ENCODE measurements at regions not wholly inside any gene's neighbourhood (a gene's known extent, or its start where the extent isn't known, plus 50 kb on each side); places are given as distances from the start of the nearest gene placed in this dataset.

DNA sequence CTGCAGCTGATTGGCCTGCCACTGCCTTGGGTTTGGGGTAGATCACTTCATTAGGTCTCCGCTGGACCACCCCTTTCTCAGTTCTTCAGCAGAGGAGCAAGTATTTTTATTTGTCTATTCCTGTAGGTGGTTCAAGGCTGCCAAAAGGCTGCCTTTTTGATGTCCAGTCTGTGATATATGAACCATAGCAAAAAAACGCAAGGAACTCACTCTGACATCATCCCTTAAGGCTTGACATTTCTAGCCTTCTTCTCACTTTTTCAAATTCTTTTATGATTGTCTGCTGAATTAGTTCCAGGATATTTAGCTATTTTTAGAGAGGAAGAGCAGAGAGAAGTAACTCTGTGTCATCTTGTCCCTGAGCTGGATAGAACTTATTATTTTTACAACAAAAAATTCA, 269.2 kb downstream of the BAMBI start:
- intact Hi-C loops (cut with DNase I, micrococcal nuclease) = no loop called here
- no peaks in the 10 kb centered on the region for H3K4me1 Mint-ChIP-seq
- POLR2A ChIA-PET = no interaction called here
- CTCF ChIA-PET = interaction anchor here (1.0 kb wide), 1 partner anchor 25 kb away, joined by 5 read pairs; no protein-coding TSS in a partner anchor
- H3K9me3 Mint-ChIP-seq (ENCODE audit: low read depth) = peaks cover 6% of the 10 kb centered on the region
- ATAC-seq (no peak), DNase-seq (no peak)
- H3K36me3 Mint-ChIP-seq (ENCODE audit: low read depth) = no peaks in the 10 kb centered on the region
- no peak overlapping the region for H3K27ac Mint-ChIP-seq
- peaks cover 14% of the 10 kb centered on the region for H3K27me3 Mint-ChIP-seq
- H3K4me3 Mint-ChIP-seq = no peak overlapping the region

DNA sequence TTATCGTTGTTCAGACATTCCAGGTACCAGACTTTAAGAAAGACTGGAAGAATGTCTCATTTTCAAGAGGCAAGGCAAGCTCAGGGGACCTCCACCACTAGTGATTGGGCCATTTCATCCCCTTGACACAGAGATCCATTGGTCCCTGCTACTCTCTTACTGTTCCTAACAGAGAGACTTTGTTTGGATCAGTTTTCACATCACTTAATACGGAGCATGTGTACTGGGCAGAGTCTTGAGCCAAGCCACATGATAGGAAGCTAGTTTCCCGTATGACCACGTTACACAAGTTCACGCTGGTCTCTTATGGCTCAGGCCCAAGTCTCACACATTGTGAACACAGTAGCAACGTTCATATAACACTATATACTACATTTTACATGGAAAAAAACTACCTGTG, 269.9 kb downstream of the BAMBI start:
- H3K9me3 Mint-ChIP-seq (ENCODE audit: low read depth) = peaks cover 6% of the 10 kb centered on the region
- no peak overlapping the region for H3K27ac Mint-ChIP-seq
- POLR2A ChIA-PET = no interaction called here
- DNase-seq = no peak
- H3K4me3 Mint-ChIP-seq = no peak overlapping the region
- no peak for ATAC-seq
- intact Hi-C loops (cut with DNase I, micrococcal nuclease) = no loop called here
- H3K36me3 Mint-ChIP-seq (ENCODE audit: low read depth) = no peaks in the 10 kb centered on the region
- no peaks in the 10 kb centered on the region for H3K4me1 Mint-ChIP-seq
- CTCF ChIA-PET = interaction anchor here (1.0 kb wide), 1 partner anchor 26 kb away, joined by 5 read pairs; no protein-coding TSS in a partner anchor
- peaks cover 17% of the 10 kb centered on the region for H3K27me3 Mint-ChIP-seq

DNA sequence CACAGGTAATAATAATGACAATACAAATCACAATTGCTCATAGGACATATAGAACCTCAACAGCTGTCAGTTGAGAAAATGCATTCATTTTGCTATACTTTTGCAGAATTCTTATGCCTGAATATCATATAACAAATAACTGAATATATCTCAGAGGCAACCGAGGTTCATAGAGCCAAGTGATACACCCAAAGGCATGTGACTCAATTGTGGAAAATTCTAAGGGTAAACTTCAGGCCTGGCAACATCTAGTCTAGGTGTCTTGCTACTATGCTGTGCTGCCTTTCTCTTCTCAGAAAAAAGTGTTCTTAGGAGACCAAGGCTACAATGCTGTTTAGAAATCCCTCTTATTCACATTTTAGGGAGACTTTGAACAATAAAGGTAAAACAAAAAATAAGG, 270.7 kb downstream of the BAMBI start:
- DNase-seq (no peak), ATAC-seq (no peak)
- Mint-ChIP-seq H3K4me3 (no peak overlapping the region), H3K27me3 (peaks cover 18% of the 10 kb centered on the region), H3K4me1 (no peaks in the 10 kb centered on the region), H3K27ac (no peak overlapping the region), H3K9me3 (ENCODE audit: low read depth) (peaks cover 6% of the 10 kb centered on the region), H3K36me3 (ENCODE audit: low read depth) (no peaks in the 10 kb centered on the region)
- CTCF ChIA-PET = no interaction called here
- POLR2A ChIA-PET = no interaction called here
- intact Hi-C loops (cut with DNase I, micrococcal nuclease) = no loop called here

DNA sequence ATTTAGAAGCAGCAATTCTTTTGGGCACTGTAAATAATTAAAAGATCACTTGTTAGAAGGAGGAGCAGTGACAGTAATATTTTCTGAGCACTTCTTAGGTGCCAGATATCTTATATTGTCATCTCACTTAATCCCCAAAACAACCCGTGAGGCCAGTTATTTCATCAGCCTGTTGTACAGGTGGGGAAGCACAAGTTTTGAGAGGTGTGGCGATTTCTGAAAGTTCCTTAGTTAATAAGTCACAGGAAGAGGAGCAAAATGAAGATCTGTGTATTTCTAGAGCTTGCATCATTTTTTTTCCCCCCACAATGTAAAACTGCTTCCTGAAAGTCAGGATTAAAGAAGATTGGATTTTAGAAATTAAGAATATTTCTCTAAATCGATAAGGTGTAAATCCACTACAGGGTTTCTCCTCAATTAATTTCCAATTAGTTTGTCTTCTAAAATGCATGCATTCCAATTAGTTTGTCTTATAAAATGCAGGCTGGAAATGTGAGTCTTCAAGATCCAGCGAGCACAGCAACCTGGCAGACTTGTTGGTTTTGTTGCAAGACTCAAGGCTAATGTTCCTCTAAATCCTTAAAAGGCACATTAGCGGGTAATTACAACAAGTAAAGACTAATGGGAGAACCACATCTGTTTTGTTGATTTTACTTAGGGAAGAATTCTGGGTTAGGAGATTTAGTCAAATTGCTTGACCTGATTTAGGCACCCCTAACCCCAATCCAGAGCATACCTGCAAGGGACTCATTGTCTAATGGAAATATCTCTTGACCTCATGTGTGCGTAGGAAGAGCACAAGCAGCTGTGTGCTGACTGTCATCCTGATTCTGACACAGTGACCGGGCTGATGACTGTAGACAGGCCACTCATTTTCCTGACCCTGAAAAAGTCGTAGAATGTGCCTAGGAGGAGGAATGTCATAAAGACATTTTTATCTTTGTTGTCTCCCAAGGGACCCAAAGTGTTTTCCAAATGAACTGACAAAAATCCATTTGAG, 272.0 kb downstream of the BAMBI start:
- Mint-ChIP-seq H3K4me1 (no peaks in the 10 kb centered on the region), H3K27ac (no peak overlapping the region), H3K4me3 (no peak overlapping the region), H3K36me3 (ENCODE audit: low read depth) (no peaks in the 10 kb centered on the region), H3K9me3 (ENCODE audit: low read depth) (peaks cover 6% of the 10 kb centered on the region), H3K27me3 (peaks cover 22% of the 10 kb centered on the region)
- ChIA-PET POLR2A (no interaction called here), CTCF (interaction anchor here (1.0 to 1.2 kb wide), 2 partner anchors 40 to 340 kb away, joined by 3 read pairs; partner anchors contain the start of gene LYZL1)
- intact Hi-C loops (cut with DNase I, micrococcal nuclease) = no loop called here
- DNase-seq = no peak
- no peak for ATAC-seq

DNA sequence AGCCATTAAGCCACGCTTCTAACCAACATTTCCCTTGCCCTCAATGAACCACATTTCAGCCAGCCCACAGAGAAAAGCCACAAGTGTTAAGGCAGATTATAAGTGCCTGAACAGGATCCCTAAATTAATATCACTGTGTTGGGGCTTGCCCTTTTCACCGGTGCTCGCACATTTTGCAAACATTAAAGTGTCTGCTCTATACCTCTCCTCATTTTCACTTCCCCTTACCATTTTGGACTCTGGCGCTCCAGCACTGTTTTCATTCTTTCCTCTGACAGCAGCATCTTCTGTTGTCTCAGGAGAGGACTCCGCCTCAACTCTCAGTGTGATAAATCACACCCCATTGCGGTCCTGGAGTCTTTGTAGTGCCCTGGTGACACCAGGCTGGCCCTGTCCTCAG, 274.2 kb downstream of the BAMBI start:
- Mint-ChIP-seq H3K27ac (no peak overlapping the region), H3K4me1 (no peaks in the 10 kb centered on the region), H3K4me3 (no peak overlapping the region), H3K9me3 (ENCODE audit: low read depth) (no peaks in the 10 kb centered on the region), H3K27me3 (peaks cover 22% of the 10 kb centered on the region), H3K36me3 (ENCODE audit: low read depth) (no peaks in the 10 kb centered on the region)
- DNase-seq = no peak
- CTCF ChIA-PET = no interaction called here
- POLR2A ChIA-PET = no interaction called here
- intact Hi-C loops (cut with DNase I, micrococcal nuclease) = no loop called here
- no peak for ATAC-seq

DNA sequence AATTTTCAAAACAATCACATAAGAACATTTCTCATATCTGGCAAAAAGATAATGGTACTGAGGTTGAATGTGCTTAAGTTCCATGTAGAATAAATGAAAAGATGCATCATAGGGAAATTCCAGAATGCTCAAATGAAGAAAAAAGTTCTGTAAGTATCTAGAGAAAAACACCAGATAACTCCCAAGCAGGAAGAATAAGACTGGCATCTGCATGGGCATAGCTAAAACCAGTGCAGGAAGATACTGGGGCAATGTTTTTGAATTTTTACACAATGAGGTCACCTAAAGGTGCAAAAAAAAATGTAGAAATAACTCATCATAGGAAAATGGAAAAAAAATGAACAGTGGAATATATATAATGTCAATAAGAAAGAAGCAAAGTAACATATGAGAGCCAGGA, 275.2 kb downstream of the BAMBI start:
- Mint-ChIP-seq H3K27ac (no peak overlapping the region), H3K27me3 (peaks cover 20% of the 10 kb centered on the region), H3K9me3 (ENCODE audit: low read depth) (peaks cover 1% of the 10 kb centered on the region), H3K4me1 (no peaks in the 10 kb centered on the region), H3K4me3 (no peak overlapping the region), H3K36me3 (ENCODE audit: low read depth) (no peaks in the 10 kb centered on the region)
- ChIA-PET POLR2A (no interaction called here), CTCF (no interaction called here)
- intact Hi-C loops (cut with DNase I, micrococcal nuclease) = no loop called here
- ATAC-seq = no peak
- DNase-seq = no peak

DNA sequence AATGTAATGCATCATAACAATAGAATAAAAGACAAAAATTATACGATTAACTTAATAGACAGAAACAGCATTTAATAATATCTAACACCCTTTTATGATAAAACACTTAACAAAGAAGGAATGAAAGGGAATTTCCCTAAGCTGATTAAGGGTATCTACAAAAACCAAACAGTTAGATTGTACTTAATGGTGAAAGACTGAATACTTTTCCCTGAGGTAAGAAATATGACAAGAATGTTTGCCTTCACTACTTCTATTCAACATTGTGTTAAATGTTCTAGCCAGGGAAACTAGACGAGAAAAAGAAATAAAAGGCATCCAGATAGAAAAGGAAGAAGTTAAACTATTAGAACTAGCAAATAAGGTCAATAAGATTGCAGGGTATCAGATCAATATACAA, 276.9 kb downstream of the BAMBI start:
- ATAC-seq = no peak
- H3K4me3 Mint-ChIP-seq = no peak overlapping the region
- POLR2A ChIA-PET = no interaction called here
- no peak for DNase-seq
- no peaks in the 10 kb centered on the region for H3K36me3 Mint-ChIP-seq (ENCODE audit: low read depth)
- H3K4me1 Mint-ChIP-seq = no peaks in the 10 kb centered on the region
- no peak overlapping the region for H3K27ac Mint-ChIP-seq
- intact Hi-C loops (cut with DNase I, micrococcal nuclease) = no loop called here
- peaks cover 10% of the 10 kb centered on the region for H3K9me3 Mint-ChIP-seq (ENCODE audit: low read depth)
- CTCF ChIA-PET = no interaction called here
- peaks cover 23% of the 10 kb centered on the region for H3K27me3 Mint-ChIP-seq

DNA sequence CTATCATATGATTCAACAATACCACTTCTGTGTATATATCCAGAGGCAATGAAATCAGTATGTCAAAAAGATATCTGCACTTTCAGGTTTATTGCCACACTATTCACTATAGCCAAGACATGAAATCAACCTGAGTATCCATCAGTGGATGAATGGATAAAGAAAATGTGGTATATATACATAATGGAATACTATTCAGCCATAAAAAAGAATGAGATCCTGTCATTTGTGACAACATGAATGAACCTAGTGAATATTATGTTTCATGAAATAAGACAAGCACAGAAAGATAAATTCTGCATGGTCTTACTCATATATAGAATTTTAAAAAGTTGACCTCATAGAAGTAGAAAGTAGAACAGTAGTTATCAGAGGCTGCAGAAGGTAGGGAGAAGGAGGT, 281.1 kb downstream of the BAMBI start:
- H3K27ac Mint-ChIP-seq = no peak overlapping the region
- H3K9me3 Mint-ChIP-seq (ENCODE audit: low read depth) = peaks cover 10% of the 10 kb centered on the region
- intact Hi-C loops (cut with DNase I, micrococcal nuclease) = no loop called here
- no peak overlapping the region for H3K4me3 Mint-ChIP-seq
- ChIA-PET POLR2A (no interaction called here), CTCF (no interaction called here)
- no peaks in the 10 kb centered on the region for H3K36me3 Mint-ChIP-seq (ENCODE audit: low read depth)
- no peaks in the 10 kb centered on the region for H3K4me1 Mint-ChIP-seq
- DNase-seq (no peak), ATAC-seq (no peak)
- peaks cover 14% of the 10 kb centered on the region for H3K27me3 Mint-ChIP-seq

DNA sequence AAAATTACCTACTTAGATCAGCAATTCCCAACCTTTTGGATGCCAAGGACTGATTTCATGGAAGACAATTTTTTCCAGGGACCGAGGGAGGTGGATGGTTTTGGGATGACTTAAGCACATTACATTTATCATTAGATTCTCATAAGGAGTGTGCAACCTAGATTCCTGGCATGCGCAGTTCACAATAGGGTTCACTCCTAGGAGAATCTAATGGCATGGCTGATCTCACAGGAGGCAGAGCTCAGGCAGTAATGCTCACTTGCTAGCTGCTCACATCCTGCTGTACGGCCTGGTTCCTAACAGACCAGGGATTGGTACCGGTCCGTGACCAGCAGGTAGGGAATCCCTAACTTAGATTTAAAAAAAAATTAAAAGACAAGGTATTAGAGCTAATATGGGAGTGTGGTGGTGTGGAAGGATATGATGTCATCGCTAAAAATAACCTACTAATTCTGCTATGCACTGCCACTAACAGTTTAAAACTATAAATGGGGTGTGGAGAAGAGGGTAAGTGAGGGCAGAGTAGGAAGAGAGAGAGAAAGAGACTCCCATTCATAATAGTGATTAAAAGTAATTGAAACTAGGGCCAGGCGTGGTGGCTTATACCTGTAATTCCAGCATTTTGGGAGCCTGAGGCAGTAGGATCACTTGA, 282.7 kb downstream of the BAMBI start:
- Mint-ChIP-seq H3K4me3 (no peak overlapping the region), H3K36me3 (ENCODE audit: low read depth) (no peaks in the 10 kb centered on the region), H3K4me1 (no peaks in the 10 kb centered on the region), H3K9me3 (ENCODE audit: low read depth) (peaks cover 12% of the 10 kb centered on the region), H3K27ac (no peak overlapping the region), H3K27me3 (peaks cover 12% of the 10 kb centered on the region)
- intact Hi-C loops (cut with DNase I, micrococcal nuclease) = no loop called here
- DNase-seq (no peak), ATAC-seq (no peak)
- ChIA-PET POLR2A (no interaction called here), CTCF (interaction anchor here (0.6 to 1.3 kb wide), 2 partner anchors 8 to 92 kb away, joined by 3 read pairs; no protein-coding TSS in a partner anchor)

DNA sequence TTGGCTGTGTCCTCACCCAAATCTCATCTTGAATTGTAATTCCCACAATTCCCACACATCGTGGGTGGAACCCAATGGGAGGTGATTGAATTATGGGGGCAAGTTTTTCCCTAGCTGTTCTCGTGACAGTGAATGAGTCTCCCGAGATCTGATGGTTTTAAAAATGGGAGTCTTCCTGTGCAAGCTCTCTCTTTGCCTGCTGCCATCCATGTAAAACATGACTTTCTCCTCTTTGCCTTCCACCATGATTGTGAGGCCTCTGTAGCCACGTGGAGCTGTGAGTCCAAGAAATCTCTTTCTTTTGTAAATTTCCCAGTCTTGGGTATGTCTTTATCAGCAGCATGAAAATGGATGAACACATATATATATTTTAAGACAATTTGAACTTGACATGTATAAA, 285.4 kb downstream of the BAMBI start:
- ChIA-PET CTCF (no interaction called here), POLR2A (no interaction called here)
- no peaks in the 10 kb centered on the region for H3K36me3 Mint-ChIP-seq (ENCODE audit: low read depth)
- H3K4me3 Mint-ChIP-seq = no peak overlapping the region
- H3K27me3 Mint-ChIP-seq = peaks cover 9% of the 10 kb centered on the region
- DNase-seq (no peak), ATAC-seq (no peak)
- peaks cover 10% of the 10 kb centered on the region for H3K9me3 Mint-ChIP-seq (ENCODE audit: low read depth)
- intact Hi-C loops (cut with DNase I, micrococcal nuclease) = no loop called here
- no peak overlapping the region for H3K27ac Mint-ChIP-seq
- no peaks in the 10 kb centered on the region for H3K4me1 Mint-ChIP-seq

DNA sequence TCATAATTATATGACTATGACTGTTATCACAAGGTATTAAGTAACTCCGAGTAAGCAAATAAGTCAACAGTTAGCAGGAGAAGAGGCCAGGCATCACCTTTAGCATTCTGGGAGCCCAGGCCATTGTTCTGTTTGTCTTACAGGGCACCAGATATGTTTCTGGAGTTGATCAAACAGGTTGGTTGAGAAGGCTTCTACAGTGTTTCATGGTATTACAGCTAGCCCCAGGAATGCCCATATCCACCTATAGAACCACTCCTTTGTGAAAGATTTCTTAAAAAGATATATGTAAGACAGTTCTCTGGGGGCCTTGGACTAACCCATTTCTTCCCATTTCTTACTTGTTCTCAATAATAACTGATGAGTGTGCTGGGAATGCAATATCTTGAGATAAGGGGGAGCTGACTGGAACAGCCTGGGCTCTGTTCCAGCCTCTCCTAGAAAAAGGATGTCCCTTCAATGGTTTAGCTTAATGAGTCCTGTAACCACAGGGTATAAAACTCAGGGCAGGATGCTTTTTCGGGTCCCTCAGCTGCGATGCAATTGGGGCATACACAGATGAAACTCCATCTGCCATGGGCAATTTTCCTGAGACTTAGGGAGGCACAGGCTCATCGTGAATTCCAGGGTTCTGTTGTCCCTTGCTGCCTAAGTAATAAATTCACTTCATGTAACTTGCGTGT, 286.4 kb downstream of the BAMBI start:
- H3K4me3 Mint-ChIP-seq = no peak overlapping the region
- ATAC-seq (no peak), DNase-seq (no peak)
- peaks cover 6% of the 10 kb centered on the region for H3K27me3 Mint-ChIP-seq
- ChIA-PET CTCF (interaction anchor here (0.7 to 0.8 kb wide), 2 partner anchors 78 to 300 kb away, joined by 4 read pairs; no protein-coding TSS in a partner anchor), POLR2A (no interaction called here)
- no peaks in the 10 kb centered on the region for H3K4me1 Mint-ChIP-seq
- no peaks in the 10 kb centered on the region for H3K36me3 Mint-ChIP-seq (ENCODE audit: low read depth)
- intact Hi-C loops (cut with DNase I, micrococcal nuclease) = no loop called here
- peaks cover 4% of the 10 kb centered on the region for H3K9me3 Mint-ChIP-seq (ENCODE audit: low read depth)
- H3K27ac Mint-ChIP-seq = no peak overlapping the region
